ENCODE measurements at regions not wholly inside any gene's neighbourhood (a gene's known extent, or its start where the extent isn't known, plus 50 kb on each side); places are given as distances from the start of the nearest gene placed in this dataset.

DNA sequence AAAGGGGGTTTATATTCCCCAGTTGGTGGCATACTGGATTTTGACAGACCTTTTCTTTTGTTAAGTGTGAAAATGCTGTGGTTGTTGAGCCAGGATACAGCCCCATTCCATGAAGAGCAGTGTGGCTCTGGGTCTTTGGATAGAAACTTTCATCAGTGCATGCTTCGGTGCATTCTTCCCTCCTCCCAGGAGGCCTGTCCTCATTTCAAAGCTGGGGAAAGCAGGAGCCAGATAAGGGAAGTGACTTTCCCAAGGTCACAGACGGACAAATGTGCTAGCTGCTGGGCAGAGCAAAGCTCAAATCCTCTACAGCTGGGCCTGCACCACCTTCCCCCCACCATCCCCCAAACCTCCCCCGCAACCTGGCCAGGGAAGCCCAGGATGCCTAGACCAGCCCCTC lies 184.5 kb upstream of the NTM start:
- TF ChIP-seq, protein P1, sequence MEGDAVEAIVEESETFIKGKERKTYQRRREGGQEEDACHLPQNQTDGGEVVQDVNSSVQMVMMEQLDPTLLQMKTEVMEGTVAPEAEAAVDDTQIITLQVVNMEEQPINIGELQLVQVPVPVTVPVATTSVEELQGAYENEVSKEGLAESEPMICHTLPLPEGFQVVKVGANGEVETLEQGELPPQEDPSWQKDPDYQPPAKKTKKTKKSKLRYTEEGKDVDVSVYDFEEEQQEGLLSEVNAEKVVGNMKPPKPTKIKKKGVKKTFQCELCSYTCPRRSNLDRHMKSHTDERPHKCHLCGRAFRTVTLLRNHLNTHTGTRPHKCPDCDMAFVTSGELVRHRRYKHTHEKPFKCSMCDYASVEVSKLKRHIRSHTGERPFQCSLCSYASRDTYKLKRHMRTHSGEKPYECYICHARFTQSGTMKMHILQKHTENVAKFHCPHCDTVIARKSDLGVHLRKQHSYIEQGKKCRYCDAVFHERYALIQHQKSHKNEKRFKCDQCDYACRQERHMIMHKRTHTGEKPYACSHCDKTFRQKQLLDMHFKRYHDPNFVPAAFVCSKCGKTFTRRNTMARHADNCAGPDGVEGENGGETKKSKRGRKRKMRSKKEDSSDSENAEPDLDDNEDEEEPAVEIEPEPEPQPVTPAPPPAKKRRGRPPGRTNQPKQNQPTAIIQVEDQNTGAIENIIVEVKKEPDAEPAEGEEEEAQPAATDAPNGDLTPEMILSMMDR (IDR thresholded peaks at IDR 0.05; ENCODE audit: low read depth, low read length) = no peak
- no peak for DNase-seq (ENCODE audit: extremely low read depth, low read depth)

DNA sequence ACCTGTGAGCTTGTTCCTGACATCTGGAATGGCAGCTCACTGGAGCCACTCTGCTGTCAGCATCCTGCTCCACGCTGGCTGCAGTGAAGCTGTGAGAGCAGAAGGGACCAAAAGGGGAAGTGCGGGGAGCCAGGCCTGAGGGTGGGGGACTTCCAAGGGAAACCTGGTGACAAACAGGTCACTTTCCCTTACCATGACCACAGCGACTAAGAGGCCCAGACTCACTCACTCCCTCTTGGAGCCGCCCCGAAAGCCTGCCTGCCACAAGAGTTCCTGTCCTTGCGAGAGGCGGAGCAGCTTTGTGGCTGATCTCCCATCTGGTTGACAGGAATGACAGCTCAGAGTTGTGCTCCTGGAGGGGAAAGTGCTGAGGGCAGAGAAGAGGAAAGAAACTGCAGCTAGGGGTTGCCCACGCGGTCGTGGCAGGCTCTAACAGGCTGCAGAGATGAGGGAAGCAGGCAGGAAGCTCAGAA lies 183.8 kb upstream of the NTM start:
- DNase-seq (ENCODE audit: extremely low read depth, low read depth) = no peak
- TF ChIP-seq, protein P1 (IDR thresholded peaks at IDR 0.05; ENCODE audit: low read depth, low read length) = no peak

DNA sequence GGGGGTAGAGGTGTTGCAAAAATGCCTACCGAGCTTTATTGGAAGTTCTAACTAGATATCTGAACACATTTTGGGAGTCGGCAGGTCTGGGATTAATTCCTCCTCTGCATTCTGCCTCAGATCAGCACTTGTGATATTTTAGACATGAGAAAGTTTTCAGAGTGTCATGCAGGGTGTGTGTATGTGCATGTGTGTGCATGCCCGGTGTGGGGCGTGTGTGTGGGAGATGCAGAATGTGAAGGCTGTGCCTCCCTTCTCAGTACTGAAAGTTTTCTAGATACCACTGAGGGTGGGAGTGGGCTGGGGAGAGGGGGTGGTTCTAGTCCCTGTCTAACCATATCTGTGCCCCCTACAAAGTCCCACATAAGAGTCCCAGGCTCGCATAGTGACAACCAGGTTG lies 180.0 kb upstream of the NTM start:
- TF ChIP-seq, protein P1 (IDR thresholded peaks at IDR 0.05; ENCODE audit: low read depth, low read length) = no peak
- no peak for DNase-seq (ENCODE audit: extremely low read depth, low read depth)

DNA sequence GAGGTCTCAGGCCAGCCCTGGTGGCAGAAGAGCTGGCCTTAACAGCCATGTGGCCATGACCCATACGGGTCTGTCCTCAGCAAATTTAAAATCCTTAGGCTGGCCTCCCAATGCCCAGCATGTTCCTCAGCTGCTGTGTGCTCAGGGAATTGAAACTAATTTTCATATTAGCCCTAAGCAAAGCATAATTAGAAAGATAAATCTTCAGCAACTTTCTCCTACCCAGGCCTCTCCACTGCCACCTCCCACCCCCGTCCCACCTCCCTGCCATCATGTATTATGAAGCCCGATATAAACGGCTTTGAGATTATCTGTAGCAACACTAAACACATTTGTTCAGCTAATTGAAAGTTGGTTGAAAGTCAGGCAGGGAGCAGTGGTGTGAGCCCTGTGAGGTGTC lies 178.8 kb upstream of the NTM start:
- DNase-seq (ENCODE audit: extremely low read depth, low read depth) = no peak

DNA sequence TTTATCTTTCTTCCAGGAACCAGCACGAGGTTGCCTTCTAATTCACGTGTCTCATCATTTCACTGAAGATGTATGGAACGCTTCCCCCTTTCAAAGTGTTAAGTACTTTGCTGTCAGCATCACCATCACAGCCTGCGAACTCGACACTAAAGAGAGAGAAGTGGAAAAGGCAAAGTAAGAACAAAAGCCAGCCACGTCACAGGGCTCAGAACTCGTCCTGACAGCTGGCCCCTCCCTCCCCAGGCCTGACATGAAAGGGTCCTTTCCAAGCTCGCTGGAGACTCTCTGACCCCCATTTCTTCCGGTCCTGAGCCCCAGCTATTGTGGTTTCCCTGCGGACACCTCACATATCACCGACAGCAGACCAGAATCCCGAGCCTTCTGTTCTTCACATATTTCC lies 177.8 kb upstream of the NTM start:
- TF ChIP-seq, protein P1 (IDR thresholded peaks at IDR 0.05; ENCODE audit: low read depth, low read length) = no peak
- DNase-seq (ENCODE audit: extremely low read depth, low read depth) = no peak

More for the DNA sequence above, 178.8 kb upstream of the NTM start:
- TF ChIP-seq, protein P1 (IDR thresholded peaks at IDR 0.05; ENCODE audit: low read depth, low read length) = no peak

DNA sequence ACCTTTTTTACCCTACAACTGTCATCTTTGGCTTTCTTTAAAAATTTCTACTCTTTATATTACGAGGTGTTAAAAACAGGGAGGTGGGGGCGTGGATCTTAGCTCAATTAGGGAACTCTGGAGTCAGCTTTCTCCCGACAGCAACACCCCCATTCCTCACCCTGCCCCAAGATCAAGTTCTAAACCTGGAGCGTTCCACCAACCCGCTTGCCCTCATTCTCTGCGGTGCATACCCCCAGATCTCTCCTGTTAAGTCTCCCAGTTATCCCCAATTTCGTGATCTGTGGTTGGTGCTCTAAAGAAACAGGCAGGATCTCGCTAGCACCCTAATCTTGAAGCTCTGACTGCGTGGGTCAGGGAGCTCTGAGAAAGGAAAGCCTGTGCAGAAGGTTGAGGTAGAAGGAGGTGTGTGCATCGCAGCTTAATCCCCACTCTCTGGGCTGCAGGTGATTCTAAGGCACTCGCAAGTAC lies 177.3 kb upstream of the NTM start:
- TF ChIP-seq, protein P1 (IDR thresholded peaks at IDR 0.05; ENCODE audit: low read depth, low read length) = no peak
- DNase-seq (ENCODE audit: extremely low read depth, low read depth) = no peak

DNA sequence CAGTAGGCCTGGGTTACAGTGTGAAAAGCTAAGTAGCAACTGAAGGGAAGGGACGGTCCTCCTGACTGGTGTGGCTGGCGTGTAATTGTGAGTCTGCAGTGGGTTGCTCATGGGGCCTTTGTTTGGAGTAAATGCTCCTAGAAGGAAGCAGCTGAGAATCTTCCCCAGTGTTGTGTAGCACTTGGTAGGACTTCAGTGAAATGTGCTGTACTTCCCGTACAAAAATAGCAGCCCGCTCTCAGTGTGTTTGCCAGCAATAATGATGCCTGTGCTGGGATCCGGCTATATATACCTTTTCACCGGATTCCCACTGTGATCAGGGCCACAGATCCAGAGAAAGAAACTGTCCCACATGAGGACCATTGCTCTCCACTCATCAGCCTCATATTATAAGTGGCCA lies 175.7 kb upstream of the NTM start:
- TF ChIP-seq, protein P1 (IDR thresholded peaks at IDR 0.05; ENCODE audit: low read depth, low read length) = no peak
- DNase-seq (ENCODE audit: extremely low read depth, low read depth) = no peak
